ENCODE measurements at regions not wholly inside any gene's neighbourhood (a gene's known extent, or its start where the extent isn't known, plus 50 kb on each side); places are given as distances from the start of the nearest gene placed in this dataset.
"Not testable (repeated sequence)": the region's sequence is repeated elsewhere in the genome, so short reads cannot be mapped to it uniquely, and the experiment has no call there.

DNA sequence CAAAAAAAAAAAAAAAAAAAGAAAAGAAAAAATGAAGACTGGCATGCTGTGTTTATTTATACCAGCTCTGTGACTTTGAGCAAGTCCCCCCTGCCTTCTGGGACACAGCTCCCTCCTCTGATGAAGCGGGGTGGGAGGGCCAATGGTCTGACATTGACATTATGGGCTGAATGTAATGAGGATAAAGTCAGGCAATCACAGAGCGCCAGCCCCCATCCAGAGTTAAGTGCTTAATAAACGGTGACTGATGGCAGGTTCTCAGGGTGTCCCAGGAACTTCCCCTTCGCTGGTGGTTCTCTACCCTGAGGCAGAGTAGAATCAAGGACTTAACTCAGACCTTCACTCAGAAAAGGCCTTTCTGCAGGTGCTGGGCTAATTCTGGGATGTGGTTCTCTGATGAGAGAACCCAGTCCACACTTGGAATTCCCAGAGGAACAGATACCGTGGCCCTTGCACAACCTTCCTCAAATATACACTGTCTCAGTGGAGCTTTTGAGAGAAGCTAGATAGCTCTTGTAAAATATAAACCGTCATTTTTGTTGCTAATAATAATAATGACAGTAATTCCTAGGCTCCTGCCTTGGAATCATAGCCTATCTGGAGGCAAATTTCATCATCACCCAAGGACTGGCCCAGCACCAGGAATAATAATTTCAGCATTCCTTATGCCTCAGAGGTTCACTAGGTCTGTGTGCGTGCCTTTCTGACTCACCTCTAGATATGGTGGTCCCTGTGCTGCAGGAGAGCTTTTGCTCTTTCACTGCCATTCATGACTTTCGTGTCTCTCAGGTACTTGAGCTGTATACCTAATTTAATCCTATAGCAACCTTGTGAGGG lies 115.8 kb downstream of the RPLP1 start:
- no peaks in the 10 kb centered on the region for H3K36me3 ChIP-seq (ENCODE audit: low read depth)
- no peaks in the 10 kb centered on the region for H3K27me3 ChIP-seq (ENCODE audit: insufficient read depth, low read depth)
- H3K9me2 ChIP-seq (ENCODE audit: insufficient read depth), result no peaks in the 10 kb centered on the region
- BruUV-seq (replicated peaks), result no TSS peak
- no peak overlapping the region for H3K4me3 ChIP-seq
- H2AFZ ChIP-seq, result no peak overlapping the region
- H3K79me2 ChIP-seq (ENCODE audit: low read depth), result no peaks in the 10 kb centered on the region
- no peak overlapping the region for H3K4me2 ChIP-seq
- no peaks in the 10 kb centered on the region for H3F3A ChIP-seq (ENCODE audit: insufficient read depth, low read depth)
- intact Hi-C loops (cut with micrococcal nuclease; ENCODE audit: unreplicated experiment), result no loop called here
- no peaks in the 10 kb centered on the region for H3K9me3 ChIP-seq (ENCODE audit: insufficient read depth, low read depth)
- POLR2A ChIA-PET (ENCODE audit: unreplicated experiment), result interaction anchor here (0.7 kb wide), 1 partner anchor 289 kb away, joined by 5 read pairs; no protein-coding TSS in a partner anchor
- H3K27ac ChIP-seq, result no peak overlapping the region
- H3K4me1 ChIP-seq (replicated peaks; ENCODE audit: insufficient read depth), result no peaks in the 10 kb centered on the region
- CTCF ChIA-PET, result no interaction called here
- TF ChIP-seq, protein P1, sequence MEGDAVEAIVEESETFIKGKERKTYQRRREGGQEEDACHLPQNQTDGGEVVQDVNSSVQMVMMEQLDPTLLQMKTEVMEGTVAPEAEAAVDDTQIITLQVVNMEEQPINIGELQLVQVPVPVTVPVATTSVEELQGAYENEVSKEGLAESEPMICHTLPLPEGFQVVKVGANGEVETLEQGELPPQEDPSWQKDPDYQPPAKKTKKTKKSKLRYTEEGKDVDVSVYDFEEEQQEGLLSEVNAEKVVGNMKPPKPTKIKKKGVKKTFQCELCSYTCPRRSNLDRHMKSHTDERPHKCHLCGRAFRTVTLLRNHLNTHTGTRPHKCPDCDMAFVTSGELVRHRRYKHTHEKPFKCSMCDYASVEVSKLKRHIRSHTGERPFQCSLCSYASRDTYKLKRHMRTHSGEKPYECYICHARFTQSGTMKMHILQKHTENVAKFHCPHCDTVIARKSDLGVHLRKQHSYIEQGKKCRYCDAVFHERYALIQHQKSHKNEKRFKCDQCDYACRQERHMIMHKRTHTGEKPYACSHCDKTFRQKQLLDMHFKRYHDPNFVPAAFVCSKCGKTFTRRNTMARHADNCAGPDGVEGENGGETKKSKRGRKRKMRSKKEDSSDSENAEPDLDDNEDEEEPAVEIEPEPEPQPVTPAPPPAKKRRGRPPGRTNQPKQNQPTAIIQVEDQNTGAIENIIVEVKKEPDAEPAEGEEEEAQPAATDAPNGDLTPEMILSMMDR (conservative IDR thresholded peaks at IDR 0.05), result no peak
- TF ChIP-seq EZH2 (IDR thresholded peaks at IDR 0.05; ENCODE audit: low read depth), result no peak
- H4K20me1 ChIP-seq (ENCODE audit: insufficient read depth), result no peaks in the 10 kb centered on the region
- DNase-seq, result no peak

DNA sequence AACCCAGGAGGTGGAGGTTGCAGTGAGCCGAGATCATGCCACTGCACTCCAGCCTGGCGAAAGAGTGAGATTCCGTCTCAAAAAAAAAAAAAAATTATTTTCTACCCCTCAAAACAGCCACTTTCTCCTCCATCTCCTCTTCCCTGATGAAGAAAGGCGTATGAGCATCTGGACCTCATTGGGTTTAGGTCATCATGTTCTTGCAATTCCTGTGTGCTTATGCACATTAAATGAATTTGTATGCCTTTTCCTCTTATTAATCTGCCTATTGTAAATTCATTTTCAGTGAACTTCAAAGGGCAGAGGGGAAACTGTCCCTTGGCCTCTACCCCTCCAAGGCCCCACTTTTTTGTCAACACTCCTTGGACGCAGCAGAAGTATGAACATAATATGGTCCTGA lies 117.8 kb downstream of the RPLP1 start:
- POLR2A ChIA-PET (ENCODE audit: unreplicated experiment), result no interaction called here
- CTCF ChIA-PET, result no interaction called here

DNA sequence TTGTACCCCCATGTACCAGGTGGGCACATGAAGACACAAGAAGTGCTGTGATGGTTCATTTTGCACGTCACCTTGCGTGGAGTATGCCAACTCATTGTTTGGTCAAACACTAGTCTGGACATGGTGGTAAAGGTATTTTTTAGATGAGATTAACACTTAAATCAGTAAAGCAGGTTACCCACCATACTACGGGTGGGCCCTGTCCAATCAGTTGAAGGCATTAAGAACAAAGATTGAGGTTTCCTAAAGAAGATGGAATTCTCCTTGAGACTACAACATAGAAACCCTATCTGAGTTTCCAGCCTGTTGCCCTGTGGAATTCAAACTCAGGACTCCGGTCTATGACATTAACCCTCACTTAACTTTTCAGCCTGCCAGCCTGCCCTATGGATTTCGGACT lies 118.4 kb downstream of the RPLP1 start:
- DNase-seq, result no peak
- Histone ChIP-seq H2AFZ (no peak overlapping the region), H3K9me3 (ENCODE audit: insufficient read depth, low read depth) (no peaks in the 10 kb centered on the region), H4K20me1 (ENCODE audit: insufficient read depth) (no peaks in the 10 kb centered on the region), H3K27ac (no peak overlapping the region), H3K4me2 (no peak overlapping the region), H3F3A (ENCODE audit: insufficient read depth, low read depth) (no peaks in the 10 kb centered on the region), H3K79me2 (ENCODE audit: low read depth) (no peaks in the 10 kb centered on the region), H3K4me3 (no peak overlapping the region), H3K4me1 (replicated peaks; ENCODE audit: insufficient read depth) (peaks cover 14% of the 10 kb centered on the region), H3K27me3 (ENCODE audit: insufficient read depth, low read depth) (no peaks in the 10 kb centered on the region), H3K9me2 (ENCODE audit: insufficient read depth) (no peaks in the 10 kb centered on the region), H3K36me3 (ENCODE audit: low read depth) (no peaks in the 10 kb centered on the region)
- ChIA-PET CTCF (no interaction called here), POLR2A (ENCODE audit: unreplicated experiment) (no interaction called here)
- no peak for TF ChIP-seq EZH2 (IDR thresholded peaks at IDR 0.05; ENCODE audit: low read depth)
- TF ChIP-seq, protein P1 (conservative IDR thresholded peaks at IDR 0.05), result no peak
- BruUV-seq (replicated peaks), result no TSS peak
- intact Hi-C loops (cut with micrococcal nuclease; ENCODE audit: unreplicated experiment), result loop anchor here (10.0 kb wide), 3 partner anchors 424 to 674 kb away; no protein-coding TSS in a partner anchor

More for the DNA sequence above, 117.8 kb downstream of the RPLP1 start:
- Histone ChIP-seq H3K27ac (no peak overlapping the region), H3F3A (ENCODE audit: insufficient read depth, low read depth) (no peaks in the 10 kb centered on the region), H3K27me3 (ENCODE audit: insufficient read depth, low read depth) (no peaks in the 10 kb centered on the region), H4K20me1 (ENCODE audit: insufficient read depth) (no peaks in the 10 kb centered on the region), H3K4me1 (replicated peaks; ENCODE audit: insufficient read depth) (peaks cover 8% of the 10 kb centered on the region), H3K9me2 (ENCODE audit: insufficient read depth) (no peaks in the 10 kb centered on the region), H3K4me3 (no peak overlapping the region), H3K36me3 (ENCODE audit: low read depth) (no peaks in the 10 kb centered on the region), H3K4me2 (no peak overlapping the region), H2AFZ (no peak overlapping the region), H3K79me2 (ENCODE audit: low read depth) (no peaks in the 10 kb centered on the region), H3K9me3 (ENCODE audit: insufficient read depth, low read depth) (no peaks in the 10 kb centered on the region)
- TF ChIP-seq, protein P1 (conservative IDR thresholded peaks at IDR 0.05), result no peak
- TF ChIP-seq EZH2 (IDR thresholded peaks at IDR 0.05; ENCODE audit: low read depth), result no peak
- intact Hi-C loops (cut with micrococcal nuclease; ENCODE audit: unreplicated experiment), result loop anchor here (10.0 kb wide), 3 partner anchors 424 to 674 kb away; no protein-coding TSS in a partner anchor
- no peak for DNase-seq
- BruUV-seq (replicated peaks), result no TSS peak

DNA sequence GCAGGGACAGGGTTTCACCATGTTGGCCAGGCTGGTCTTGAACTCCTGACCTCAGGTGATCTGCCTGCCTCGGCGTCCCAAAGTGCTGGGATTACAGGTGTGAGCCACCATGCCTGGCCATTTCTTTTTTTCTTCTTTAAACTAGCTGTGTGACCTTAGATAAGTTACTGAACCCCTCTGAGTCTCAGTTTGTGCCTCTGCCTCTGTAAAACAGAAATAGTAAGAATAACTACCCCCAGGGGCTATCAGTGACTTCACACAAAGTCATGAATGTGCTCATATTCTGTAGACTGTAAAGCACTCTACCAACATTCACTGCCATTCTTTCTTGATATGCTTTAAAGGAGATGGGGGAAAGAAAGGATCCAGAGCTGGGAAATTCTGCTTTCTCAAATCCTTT lies 120.7 kb downstream of the RPLP1 start:
- CTCF ChIA-PET; H4K20me1 ChIP-seq (ENCODE audit: insufficient read depth); H3K36me3 ChIP-seq (ENCODE audit: low read depth); H2AFZ ChIP-seq; H3K27ac ChIP-seq; H3K27me3 ChIP-seq (ENCODE audit: insufficient read depth, low read depth); H3K9me2 ChIP-seq (ENCODE audit: insufficient read depth); H3K79me2 ChIP-seq (ENCODE audit: low read depth); H3K9me3 ChIP-seq (ENCODE audit: insufficient read depth, low read depth); H3K4me2 ChIP-seq; H3F3A ChIP-seq (ENCODE audit: insufficient read depth, low read depth); H3K4me3 ChIP-seq; DNase-seq; BruUV-seq (replicated peaks): not testable (repeated sequence)
- POLR2A ChIA-PET (ENCODE audit: unreplicated experiment), result interaction anchor here (0.6 kb wide), 1 partner anchor 163 kb away, joined by 5 read pairs; no protein-coding TSS in a partner anchor
- intact Hi-C loops (cut with micrococcal nuclease; ENCODE audit: unreplicated experiment), result loop anchor here (10.0 kb wide), 3 partner anchors 422 to 672 kb away; no protein-coding TSS in a partner anchor
- peaks cover 37% of the 10 kb centered on the region for H3K4me1 ChIP-seq (replicated peaks; ENCODE audit: insufficient read depth)

All from PC-9 (cell line).